GM20431 (cell line): ENCODE measurements at regions not wholly inside any gene's neighbourhood (a gene's known extent, or its start where the extent isn't known, plus 50 kb on each side); places are given as distances from the start of the nearest gene placed in this dataset.

Source experiments
- in situ Hi-C: fragments of 300-500 bp; cut with MseI, MboI; formaldehyde crosslinking; loops from one replicate; pipeline ENCODE4 v1.15.0; 2020; ENCODE audit warnings: low sequenced_read_pairs; ENCODE audit not compliant: unreplicated experiment

GRCh38 chr10:32175629-32176028 lies 119.4 kb upstream of the KIF5B start:
- in situ Hi-C loops: loop anchor here (25.0 kb wide), 1 partner anchor 313 kb away; no protein-coding TSS in a partner anchor

- in situ Hi-C loops: no loop called here
These were observed 118.2 kb upstream of the KIF5B start for GRCh38 chr10:32174349-32174893.

DNA sequence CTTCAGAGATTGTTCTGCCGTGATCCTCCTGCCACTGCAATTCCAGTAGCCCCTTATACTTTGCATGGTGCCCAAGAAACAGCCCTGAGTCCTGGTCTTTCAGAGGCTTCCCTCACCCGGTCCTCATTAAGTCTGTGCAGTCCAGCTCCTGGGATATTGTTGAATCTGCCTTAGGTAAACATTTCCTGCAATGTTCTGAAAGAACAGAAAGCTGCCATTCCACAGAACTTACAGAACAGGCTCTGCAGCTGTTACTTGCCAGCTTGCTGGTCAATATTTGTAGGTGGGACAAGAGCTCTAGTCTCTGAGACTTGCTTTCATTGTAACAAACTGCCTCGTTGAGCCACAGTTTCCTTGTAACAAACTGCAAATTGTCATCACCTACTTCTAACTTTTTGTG lies 115.0 kb upstream of the KIF5B start:
- in situ Hi-C loops: no loop called here

DNA sequence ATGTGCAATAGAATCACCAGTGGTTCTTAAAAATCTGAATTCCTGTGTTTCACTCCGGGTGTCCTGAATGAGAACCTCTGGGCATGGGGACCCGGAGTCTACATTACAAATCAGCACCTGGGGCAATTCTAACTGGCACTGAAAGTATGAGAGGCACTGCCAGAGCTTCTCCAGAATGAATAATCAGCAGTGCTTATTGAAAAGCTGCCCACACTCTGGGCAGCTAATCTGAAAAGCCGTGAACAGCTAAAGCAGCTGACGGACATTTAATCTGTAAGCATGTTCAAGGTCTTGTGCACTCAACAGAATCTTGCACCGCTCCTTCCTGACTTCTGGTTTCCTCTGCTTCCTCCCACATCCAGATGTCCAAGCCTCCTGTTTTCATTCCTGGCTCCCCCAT lies 113.3 kb upstream of the KIF5B start:
- in situ Hi-C loops: no loop called here

GRCh38 chr10:32167450-32167849 lies 111.2 kb upstream of the KIF5B start:
- in situ Hi-C loops: no loop called here

GRCh38 chr10:32166365-32166764 lies 110.1 kb upstream of the KIF5B start:
- in situ Hi-C loops: no loop called here

GRCh38 chr10:32163762-32164148 lies 107.5 kb upstream of the KIF5B start:
- in situ Hi-C loops: no loop called here

DNA sequence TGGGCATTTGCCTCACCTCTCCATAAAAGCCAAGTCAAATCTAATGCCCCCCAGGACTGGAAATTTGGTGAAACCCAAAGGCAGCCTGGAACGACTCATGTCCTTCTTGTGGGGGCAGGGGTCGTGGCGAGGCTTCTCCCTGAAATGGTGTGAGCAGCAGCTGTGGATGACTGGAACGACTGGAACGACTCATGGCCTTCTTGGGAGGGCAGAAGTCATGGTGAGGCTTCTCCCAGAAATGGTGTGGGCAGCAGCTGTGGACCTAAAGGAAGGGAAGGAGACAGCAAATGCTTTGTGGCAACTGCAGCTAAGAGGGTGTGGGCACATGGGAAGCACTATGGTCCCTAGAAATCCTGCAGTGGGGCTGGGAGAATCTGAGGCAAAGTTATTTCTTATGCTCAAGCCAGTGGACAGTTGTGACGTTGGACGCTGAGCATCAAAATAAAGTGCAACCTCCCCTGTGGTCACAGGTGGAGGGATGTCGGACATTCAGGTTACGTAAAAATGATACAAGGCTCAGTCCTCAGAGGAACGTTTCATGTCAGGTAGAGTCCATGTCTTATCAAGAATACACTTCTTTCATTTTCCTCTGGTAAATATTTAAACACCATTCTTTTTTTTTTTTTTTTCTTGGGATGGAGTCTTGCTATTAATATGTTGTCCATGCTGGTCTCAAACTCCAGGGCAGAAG lies 107.0 kb upstream of the KIF5B start:
- in situ Hi-C loops: no loop called here

DNA sequence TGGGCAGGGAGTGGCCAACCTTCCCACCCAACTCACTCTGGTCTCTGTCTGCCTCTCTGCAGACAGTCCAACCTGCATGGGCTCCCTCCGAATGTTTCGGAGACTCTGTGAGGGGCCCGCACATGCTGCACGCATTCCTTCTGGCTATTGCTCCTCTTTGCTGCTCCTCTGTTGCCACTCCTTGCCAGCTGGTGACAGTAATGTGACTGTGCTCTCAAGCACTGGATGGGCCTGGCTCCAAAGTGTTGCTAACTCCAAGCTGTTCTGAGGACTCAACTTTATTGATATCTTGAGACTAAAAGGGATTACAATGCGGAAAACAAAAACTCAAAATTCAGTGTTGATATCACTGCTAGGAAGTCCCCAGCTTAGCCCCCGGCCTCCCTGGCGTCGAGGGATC lies 105.4 kb upstream of the KIF5B start:
- in situ Hi-C loops: no loop called here

DNA sequence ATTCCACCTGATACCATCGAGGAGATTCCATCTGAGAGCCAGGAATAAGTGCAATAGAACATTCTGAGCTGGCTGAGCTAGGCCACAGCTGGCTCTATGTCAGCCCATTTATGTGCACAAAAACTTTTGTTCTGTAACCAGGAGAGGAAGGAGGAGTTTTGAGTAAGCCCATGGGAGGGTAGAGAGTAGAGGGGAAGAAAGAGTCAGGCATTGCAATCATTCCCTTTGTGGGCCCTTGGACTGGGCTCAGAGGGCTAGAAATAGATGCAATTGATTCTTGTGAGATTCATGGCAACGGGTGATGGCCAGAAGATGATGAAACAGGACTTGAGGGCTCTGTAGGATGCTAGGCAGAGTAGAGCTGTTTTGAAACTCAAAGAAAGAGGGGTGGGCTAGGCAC lies 104.6 kb upstream of the KIF5B start:
- in situ Hi-C loops: no loop called here

- in situ Hi-C loops: no loop called here
These were observed 103.0 kb upstream of the KIF5B start for GRCh38 chr10:32159264-32159663.

DNA sequence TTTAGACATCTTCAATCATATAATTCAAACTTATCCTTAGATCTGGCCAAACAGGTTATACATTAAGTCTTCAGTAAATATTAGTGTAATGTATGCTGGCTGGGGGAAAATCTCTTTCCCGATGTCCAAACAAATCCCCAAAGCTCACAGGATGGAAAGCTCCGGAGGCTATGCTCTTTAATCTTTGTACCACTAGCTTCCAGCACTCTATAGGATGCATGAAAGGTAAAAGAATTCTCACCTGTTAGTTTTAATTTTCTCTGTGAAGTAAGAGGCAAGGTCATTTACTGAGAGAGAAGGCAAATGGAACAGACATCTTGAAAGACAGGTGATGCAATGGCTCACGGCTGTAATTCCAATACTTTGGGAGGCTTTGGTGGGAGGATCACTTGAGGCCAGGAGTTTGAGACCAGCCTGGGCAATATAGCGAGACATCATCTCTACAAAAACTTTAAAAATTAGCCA lies 99.8 kb upstream of the KIF5B start:
- in situ Hi-C loops: no loop called here

DNA sequence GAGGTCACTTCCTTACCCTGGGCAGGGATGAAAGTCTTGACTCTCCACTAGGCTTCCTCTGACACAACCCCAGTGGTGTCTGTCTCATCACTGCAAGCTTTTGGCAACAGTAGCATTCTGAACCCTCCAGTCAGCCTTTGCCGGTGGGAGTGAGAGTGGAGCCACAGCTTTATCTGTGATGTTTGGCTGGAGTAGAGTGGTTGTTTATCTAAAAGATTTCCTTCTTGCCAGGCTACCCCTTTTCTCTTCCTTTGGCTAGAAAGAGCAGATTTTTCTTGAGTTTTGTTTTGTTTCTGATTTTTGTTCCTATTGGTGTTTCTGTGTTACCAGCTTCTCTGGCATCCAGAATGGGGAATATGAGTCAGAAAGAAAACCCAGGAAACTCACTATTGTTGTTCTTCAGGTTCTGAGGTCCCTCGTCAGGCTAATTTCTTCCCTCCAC lies 98.9 kb upstream of the KIF5B start:
- in situ Hi-C loops: no loop called here

DNA sequence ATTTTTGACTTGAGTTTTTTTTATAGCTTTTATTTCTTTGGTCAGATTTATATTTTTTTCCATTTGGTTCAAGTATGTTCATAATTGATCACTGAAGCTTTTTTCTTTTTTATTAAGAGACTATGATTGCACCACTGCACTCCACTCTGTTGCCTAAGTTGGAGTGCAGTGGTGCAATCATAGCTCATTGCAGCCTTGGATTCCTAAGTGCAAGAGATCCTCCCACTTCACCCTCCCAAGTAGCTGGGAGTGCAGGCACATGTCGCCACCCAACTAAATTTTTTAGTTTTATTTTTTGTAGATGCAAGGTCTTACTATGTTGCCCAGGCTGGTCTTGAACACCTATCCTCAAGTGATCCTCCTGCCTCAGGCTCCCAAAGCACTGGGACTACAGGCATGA lies 97.7 kb upstream of the KIF5B start:
- in situ Hi-C loops: no loop called here

DNA sequence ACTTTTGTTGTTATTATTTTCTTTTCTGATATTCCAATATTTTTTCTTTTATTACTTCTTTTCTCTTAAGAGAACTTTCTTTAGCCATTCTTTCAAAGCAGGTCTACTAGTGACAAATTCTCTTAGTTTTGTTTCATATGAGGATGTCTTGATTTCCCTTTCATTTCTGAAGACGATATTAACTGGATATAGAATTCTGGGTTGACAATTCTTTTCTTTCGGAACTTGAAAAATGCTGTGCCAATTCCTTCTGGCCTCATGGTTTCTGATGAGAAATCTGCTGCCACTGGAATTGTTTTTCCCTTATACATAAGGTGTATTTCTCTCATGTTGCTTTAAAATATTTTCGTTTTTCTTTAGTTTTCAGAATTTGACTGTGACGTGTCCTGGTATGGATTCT lies 97.0 kb upstream of the KIF5B start:
- in situ Hi-C loops: no loop called here

DNA sequence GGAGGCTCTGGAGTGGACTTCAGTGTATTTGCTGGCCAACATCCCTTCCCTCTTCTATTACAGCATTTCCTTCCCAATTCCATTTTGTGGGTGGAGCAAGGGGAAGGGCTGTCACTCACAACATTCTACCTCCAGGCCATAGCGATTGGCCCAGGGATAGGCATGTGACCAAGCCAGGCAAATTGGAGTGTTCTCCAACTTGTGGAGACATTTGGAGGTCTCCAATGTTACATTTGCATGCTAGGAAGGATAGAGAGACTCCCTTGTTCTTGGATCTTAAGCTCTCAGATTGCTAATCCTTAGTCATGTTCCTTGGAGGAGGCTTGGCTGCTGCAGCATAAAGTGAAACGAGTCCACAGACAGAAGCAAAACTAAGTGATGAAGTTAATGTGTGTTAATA lies 95.6 kb upstream of the KIF5B start:
- in situ Hi-C loops: no loop called here

DNA sequence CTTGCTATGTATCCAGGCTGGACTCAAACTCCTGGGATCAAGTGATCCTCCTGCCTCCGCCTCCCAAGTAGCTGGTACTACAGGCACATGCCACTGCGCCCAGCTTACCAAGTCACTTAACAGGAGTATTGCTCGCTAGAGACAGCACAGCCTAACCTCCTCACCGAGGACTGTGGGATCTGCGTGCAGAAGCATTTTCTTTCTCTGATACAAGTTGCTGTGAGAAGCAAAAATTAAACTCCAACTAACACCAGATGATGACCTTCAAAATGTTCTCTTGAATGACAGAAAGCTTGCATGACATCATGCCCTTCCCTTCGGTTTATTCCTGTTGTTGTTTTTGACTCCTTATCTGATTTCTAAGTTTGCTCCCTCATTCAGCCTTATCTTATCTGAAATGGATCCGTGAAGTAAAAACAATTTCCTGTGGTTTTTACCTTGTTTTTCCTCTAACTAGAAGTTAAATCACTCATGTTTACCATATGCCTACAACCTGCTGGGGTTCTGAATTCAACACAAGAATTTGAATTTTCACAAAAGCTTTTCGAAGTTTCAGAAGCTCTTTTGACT lies 94.4 kb upstream of the KIF5B start:
- in situ Hi-C loops: no loop called here

DNA sequence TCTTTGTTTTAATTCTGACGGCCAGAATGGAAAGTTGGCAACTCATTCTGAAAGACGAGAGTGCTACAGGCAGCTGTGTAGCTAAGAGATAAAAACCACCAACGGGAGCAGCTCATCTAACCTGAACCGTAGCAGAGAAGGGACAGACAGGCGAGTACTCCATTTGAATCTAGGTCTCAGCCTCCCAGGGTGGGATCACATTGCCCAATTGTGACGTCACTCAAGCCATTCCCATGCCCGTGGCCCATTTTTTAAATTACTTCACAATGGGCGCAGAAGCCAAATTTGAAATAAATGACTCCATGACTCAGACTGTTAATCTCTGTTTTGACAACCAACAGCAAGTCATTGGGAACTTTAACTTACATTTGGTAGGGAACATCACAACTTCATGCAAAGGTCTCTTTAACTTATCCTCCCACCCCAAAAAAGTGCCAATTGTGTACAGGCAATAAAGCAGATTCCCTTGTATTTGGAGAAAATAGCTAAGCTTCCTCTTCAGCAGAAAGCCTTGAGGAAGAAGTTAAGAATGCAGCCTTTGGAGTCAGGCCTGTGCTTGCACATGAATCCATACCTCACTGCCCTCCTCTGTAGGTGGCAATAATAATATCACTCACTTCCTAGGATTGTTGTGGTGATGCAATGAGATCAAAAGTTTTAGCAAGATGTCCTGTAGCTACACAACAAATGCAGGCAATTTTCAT lies 93.2 kb upstream of the KIF5B start:
- in situ Hi-C loops: no loop called here

- in situ Hi-C loops: no loop called here
These were observed 92.6 kb upstream of the KIF5B start for GRCh38 chr10:32148864-32149251.

DNA sequence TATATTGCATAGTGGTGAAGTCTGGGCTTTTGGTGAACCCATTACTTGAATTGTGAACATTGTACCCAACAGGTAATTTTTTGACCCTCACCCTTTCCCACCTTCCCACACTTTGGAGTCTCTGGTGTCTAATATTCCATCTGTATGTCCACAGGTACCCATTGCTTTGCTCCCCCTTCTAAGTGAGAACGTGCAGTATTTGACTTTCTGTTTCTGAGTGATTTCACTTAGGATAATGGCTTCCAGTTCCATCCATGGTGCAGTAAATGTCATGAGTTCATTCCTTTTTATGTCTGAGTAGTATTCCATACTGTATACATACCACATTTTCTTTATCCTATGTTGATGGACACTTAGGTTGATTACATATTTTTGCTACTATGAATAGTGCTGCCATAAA lies 91.5 kb upstream of the KIF5B start:
- in situ Hi-C loops: no loop called here

GRCh38 chr10:32146166-32146565 lies 89.9 kb upstream of the KIF5B start:
- in situ Hi-C loops: no loop called here
